Upper lobe of left lung (tissue), 6 donors: ENCODE measurements at regions not wholly inside any gene's neighbourhood (a gene's known extent, or its start where the extent isn't known, plus 50 kb on each side); places are given as distances from the start of the nearest gene placed in this dataset.
A peak's percentile ranks its signal among the peaks of the same experiment; 100 is the strongest.

ENCODE experiments used
- ATAC-seq, 2 donors: fragments of 200-7000 bp; cut with Tn5 transposase; one replicate each; pipeline ENCODE4 v1.9.1; 2022; ENCODE audit warnings: mild to moderate bottlenecking in 2 of 2, moderate library complexity in 2 of 2; ENCODE audit not compliant: low FRiP score in 2 of 2
- DNase-seq, 2 donors: peaks; one replicate each; pipeline ENCODE4 v3.0.0-alpha.2; 2019 to 2020
- H3K27ac ChIP-seq, 4 donors: fragments of 200-600 bp; sonication (generic); one replicate each; pipeline ENCODE4 v1.5.1; 2016 to 2019
- H3K27me3 ChIP-seq, 4 donors: fragments of 200-600 bp; sonication (generic); one replicate each; pipeline ENCODE4 v1.5.1; 2017 to 2019
- H3K36me3 ChIP-seq, 4 donors: fragments of 200-600 bp; sonication (generic); one replicate each; pipeline ENCODE4 v1.5.1; 2016 to 2019
- H3K4me1 ChIP-seq, 4 donors: fragments of 200-600 bp; sonication (generic); one replicate each; pipeline ENCODE4 v1.5.1; 2018 to 2019
- H3K4me3 ChIP-seq, 4 donors: fragments of 200-600 bp; sonication (generic); one replicate each; pipeline ENCODE4 v1.5.1; 2017 to 2019; ENCODE audit warnings: mild to moderate bottlenecking in 2 of 4, moderate library complexity in 1 of 4
- H3K9me3 ChIP-seq, 4 donors: fragments of 200-600 bp; sonication (generic); one replicate each; pipeline ENCODE4 v1.5.1; 2018 to 2019
- EP300 ChIP-seq, 4 donors: sonication (generic); formaldehyde crosslinking; IDR thresholded peaks; one replicate each; pipeline ENCODE4 v1.5.1; 2017; ENCODE audit warnings: antibody characterized with exemption in 4 of 4, control low read depth in 2 of 4
- POLR2A ChIP-seq, 4 donors: fragments of 450-650 bp; IDR thresholded peaks; one replicate each; pipeline ENCODE4 v1.5.1; 2016 to 2017; ENCODE audit warnings: antibody characterized with exemption in 4 of 4, mild to moderate bottlenecking in 2 of 4
- POLR2AphosphoS5 ChIP-seq, 2 donors: sonication (generic); formaldehyde crosslinking; IDR thresholded peaks; one replicate each; pipeline ENCODE4 v1.5.1; 2017; ENCODE audit warnings: antibody characterized with exemption in 2 of 2
- WGBS, 2 donors: methylation state at CpG; one replicate each; pipeline ENCODE4 v1.1.5; 2017 to 2018; 5-methylcytosine and 5-hydroxymethylcytosine counted together
- TF ChIP-seq, protein P1 (sequence below), 6 experiments: fragments of 450-650 bp in 4 of 6; fragments of 200-600 bp in 2 of 6; sonication (generic) in 2 of 6; IDR thresholded peaks; one replicate each; pipeline ENCODE4 v1.5.1; 2016 to 2019; ENCODE audit warnings: antibody characterized with exemption in 6 of 6
- donor health status: DM: no; HTN: no; CAD: no; lungs with moderate emphysema.
- donor health status: DM: no; HTN: yes; CAD: no; lungs with severe emphysema.

DNA sequence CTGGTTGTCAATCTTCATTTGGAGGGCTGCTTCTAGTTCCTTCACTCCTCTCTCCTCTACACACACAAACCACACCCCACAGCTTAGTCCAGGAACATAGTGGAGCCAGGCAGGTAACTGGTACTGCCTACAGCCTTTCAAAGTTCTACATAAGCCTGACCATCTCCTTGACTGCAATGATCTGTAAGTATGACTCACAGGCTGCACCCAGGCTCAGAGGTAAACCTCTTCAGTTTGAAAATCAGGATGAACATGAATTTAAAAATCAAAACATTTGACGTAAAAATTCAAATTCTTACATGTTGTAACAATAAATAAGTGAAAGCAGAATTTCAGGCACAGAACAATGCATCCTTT is 68.7 kb upstream of the C10orf120 start:
- Histone ChIP-seq H3K27ac (no peak overlapping the region), H3K9me3 (peaks cover 0 to 2% (median 0%) of the 10 kb centered on the region in 4 donors), H3K36me3 (no peaks in the 10 kb centered on the region), H3K27me3 (no peaks in the 10 kb centered on the region), H3K4me3 (no peak overlapping the region), H3K4me1 (no peaks in the 10 kb centered on the region)
- DNase-seq (no peak), ATAC-seq (no peak)
- 73 to 82% methylated on average over 1 of the region's 1 CpG for WGBS, 2 donors
- TF ChIP-seq, protein P1, sequence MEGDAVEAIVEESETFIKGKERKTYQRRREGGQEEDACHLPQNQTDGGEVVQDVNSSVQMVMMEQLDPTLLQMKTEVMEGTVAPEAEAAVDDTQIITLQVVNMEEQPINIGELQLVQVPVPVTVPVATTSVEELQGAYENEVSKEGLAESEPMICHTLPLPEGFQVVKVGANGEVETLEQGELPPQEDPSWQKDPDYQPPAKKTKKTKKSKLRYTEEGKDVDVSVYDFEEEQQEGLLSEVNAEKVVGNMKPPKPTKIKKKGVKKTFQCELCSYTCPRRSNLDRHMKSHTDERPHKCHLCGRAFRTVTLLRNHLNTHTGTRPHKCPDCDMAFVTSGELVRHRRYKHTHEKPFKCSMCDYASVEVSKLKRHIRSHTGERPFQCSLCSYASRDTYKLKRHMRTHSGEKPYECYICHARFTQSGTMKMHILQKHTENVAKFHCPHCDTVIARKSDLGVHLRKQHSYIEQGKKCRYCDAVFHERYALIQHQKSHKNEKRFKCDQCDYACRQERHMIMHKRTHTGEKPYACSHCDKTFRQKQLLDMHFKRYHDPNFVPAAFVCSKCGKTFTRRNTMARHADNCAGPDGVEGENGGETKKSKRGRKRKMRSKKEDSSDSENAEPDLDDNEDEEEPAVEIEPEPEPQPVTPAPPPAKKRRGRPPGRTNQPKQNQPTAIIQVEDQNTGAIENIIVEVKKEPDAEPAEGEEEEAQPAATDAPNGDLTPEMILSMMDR (IDR thresholded peaks at IDR 0.05): no peak
- TF ChIP-seq EP300 (IDR thresholded peaks at IDR 0.05): no peak
- no peak for TF ChIP-seq POLR2AphosphoS5 (IDR thresholded peaks at IDR 0.05)
- TF ChIP-seq POLR2A (IDR thresholded peaks at IDR 0.05): no peak

DNA sequence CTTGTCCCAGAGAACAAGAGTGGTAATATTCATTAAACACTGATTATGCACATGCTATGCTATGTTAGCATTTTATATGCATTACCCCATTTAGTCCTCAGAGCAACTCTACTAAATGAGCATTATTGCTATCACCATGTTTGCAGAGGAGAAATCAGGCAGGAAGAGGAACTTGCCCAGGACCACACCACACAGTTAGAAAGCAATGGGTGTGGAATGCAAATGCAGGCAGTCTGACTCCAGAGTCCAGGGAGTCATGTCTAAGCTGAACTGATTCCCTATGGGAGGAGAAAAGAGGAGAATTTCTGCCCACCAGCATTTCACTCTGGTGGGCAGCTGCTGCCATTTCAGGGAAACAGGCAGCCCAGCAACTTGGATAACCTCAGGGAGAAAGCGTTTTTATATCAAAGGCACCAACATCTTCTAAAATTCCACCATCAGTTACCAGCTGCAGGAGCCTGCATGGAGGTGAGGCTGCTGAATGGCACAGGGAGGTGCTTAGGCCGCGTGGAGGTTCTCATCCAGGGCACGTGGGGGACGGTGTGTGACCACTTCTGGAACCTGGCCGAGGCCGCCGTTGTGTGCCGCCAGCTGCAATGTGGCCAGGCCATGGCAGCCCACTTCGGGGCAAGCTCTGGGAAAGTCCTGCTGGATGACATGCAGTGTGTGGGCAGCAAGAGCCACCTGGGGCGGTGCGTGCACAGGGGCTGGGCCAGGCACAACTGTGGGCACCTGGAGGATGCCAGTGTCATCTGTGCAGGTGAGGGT is 68.2 kb upstream of the C10orf120 start:
- no peak overlapping the region for H3K4me3 ChIP-seq
- DNase-seq: peak in 1 of 2 donors; percentile 70
- H3K27me3 ChIP-seq: no peaks in the 10 kb centered on the region
- TF ChIP-seq EP300 (IDR thresholded peaks at IDR 0.05) (no peak), POLR2A (IDR thresholded peaks at IDR 0.05) (no peak)
- no peaks in the 10 kb centered on the region for H3K36me3 ChIP-seq
- H3K27ac ChIP-seq: no peak overlapping the region
- H3K4me1 ChIP-seq: no peaks in the 10 kb centered on the region
- peaks cover 0 to 3% (median 0%) of the 10 kb centered on the region in 4 donors for H3K9me3 ChIP-seq
- WGBS, 2 donors: 67 to 83% methylated on average over 1 to 12 of the region's 12 CpGs
- no peak for ATAC-seq

DNA sequence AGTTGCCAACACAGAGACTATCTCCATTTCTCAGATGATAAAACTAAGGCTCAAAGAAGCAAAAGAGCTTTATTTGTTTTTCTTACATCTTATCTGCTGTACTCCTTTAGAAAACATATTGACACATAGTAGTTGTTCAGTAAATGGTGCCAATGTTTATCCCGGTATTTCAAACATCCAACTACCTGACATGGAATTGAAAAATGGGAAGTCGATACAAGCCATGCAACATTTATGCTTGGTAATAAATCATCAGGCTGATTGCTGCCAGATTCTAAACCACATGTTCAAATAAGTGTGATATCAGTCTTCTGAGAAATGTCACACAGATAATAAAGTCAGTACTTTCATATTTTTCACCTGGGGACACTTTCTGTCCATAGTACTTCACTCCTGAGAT is 65.8 kb upstream of the C10orf120 start:
- Histone ChIP-seq H3K4me1 (no peaks in the 10 kb centered on the region), H3K36me3 (no peaks in the 10 kb centered on the region), H3K4me3 (no peak overlapping the region), H3K9me3 (peaks cover 0 to 12% (median 3%) of the 10 kb centered on the region in 4 donors), H3K27me3 (no peaks in the 10 kb centered on the region), H3K27ac (no peak overlapping the region)
- no peak for DNase-seq
- no peak for ATAC-seq
- WGBS, 2 donors: 72 to 76% methylated on average over 2 of the region's 2 CpGs
- TF ChIP-seq, protein P1 (IDR thresholded peaks at IDR 0.05): no peak
- no peak for TF ChIP-seq EP300 (IDR thresholded peaks at IDR 0.05)
- TF ChIP-seq POLR2A (IDR thresholded peaks at IDR 0.05): no peak
- no peak for TF ChIP-seq POLR2AphosphoS5 (IDR thresholded peaks at IDR 0.05)

DNA sequence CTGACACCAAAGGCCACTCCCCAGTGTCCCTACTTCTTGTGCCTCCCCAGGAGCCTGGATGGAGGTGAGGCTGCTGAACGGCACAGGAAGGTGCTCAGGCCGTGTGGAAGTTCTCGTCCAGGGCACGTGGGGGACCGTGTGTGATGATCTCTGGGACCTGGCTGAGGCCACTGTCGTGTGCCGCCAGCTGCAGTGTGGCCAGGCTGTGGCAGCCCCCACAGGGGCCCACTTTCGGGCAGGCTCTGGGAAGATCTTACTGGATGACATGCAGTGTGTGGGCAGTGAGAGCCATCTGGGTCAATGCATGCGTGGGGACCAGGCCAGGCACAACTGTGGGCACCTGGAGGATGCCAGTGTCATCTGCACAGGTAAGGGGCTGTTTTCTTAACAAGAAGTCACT is 57.0 kb upstream of the C10orf120 start:
- Histone ChIP-seq H3K4me1 (no peaks in the 10 kb centered on the region), H3K9me3 (peaks cover 0 to 17% (median 16%) of the 10 kb centered on the region in 4 donors), H3K4me3 (no peak overlapping the region), H3K36me3 (no peaks in the 10 kb centered on the region), H3K27me3 (no peaks in the 10 kb centered on the region), H3K27ac (no peak overlapping the region)
- WGBS, 2 donors: 84 to 88% methylated on average over 6 to 9 of the region's 9 CpGs
- TF ChIP-seq, protein P1 (IDR thresholded peaks at IDR 0.05): no peak
- TF ChIP-seq EP300 (IDR thresholded peaks at IDR 0.05) (no peak), POLR2A (IDR thresholded peaks at IDR 0.05) (no peak), POLR2AphosphoS5 (IDR thresholded peaks at IDR 0.05) (no peak)
- ATAC-seq (no peak), DNase-seq (peak in 1 of 2 donors; percentile 52)

DNA sequence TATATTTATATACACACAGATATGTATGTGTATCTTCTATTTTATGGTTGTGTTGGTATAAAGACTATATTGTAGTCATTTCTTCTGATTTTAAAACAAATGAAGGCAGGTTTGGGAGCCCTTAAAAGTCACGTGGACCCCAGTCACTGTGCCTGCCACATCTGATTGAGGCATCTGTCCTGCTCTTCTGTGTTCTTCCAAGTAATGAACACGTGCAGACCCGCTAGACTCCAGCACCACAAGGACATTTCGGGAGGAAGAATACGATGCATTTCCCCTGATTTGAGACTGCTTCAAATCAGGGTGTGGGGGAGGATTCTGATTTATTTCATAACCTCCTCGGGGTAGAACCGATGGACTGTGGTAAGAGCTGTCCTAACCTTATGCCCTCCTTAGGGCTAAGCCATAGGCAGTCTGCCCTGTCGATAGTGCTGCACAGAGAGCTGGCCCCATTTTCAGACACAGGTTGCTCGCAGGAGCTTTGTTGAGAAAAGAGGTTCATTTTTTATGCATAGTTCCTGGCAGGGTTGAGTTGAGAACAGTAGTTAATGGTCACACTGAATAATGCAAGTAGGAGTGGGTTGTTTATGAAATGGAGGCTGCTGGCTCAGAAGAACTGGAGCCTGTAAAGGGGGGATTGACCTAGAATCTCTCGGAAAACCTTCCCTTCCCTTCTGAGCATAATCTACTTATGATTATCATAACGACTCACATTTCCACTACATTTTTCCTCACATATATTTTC is 55.0 kb upstream of the C10orf120 start:
- TF ChIP-seq POLR2AphosphoS5 (IDR thresholded peaks at IDR 0.05) (no peak), EP300 (IDR thresholded peaks at IDR 0.05) (no peak), POLR2A (IDR thresholded peaks at IDR 0.05) (no peak)
- TF ChIP-seq, protein P1 (IDR thresholded peaks at IDR 0.05): no peak

More for the DNA sequence above, 55.0 kb upstream of the C10orf120 start:
- peaks cover 0 to 2% (median 0%) of the 10 kb centered on the region in 4 donors for H3K27me3 ChIP-seq
- DNase-seq (no peak), ATAC-seq (no peak)
- no peaks in the 10 kb centered on the region for H3K4me1 ChIP-seq
- H3K27ac ChIP-seq: no peak overlapping the region
- H3K9me3 ChIP-seq: peaks cover 0 to 17% (median 16%) of the 10 kb centered on the region in 4 donors
- WGBS, 2 donors: 81 to 83% methylated on average over 11 of the region's 11 CpGs
- H3K4me3 ChIP-seq: no peak overlapping the region
- H3K36me3 ChIP-seq: no peaks in the 10 kb centered on the region
